GM21526 (cell line): ENCODE measurements at regions not wholly inside any gene's neighbourhood (a gene's known extent, or its start where the extent isn't known, plus 50 kb on each side); places are given as distances from the start of the nearest gene placed in this dataset.

Experiments used
- ATAC-seq: cut with Tn5 transposase; IDR thresholded peaks from one replicate; pipeline ENCODE4 v1.9.1; 2021; ENCODE audit warnings: moderate library complexity; ENCODE audit not compliant: unreplicated experiment, low FRiP score

- ATAC-seq = no peak
Observed at GRCh38 chr6:117165911-117166499, 99.4 kb upstream of the VGLL2 start.

- no peak for ATAC-seq
Observed at GRCh38 chr6:117167520-117168271, 97.7 kb upstream of the VGLL2 start.

DNA sequence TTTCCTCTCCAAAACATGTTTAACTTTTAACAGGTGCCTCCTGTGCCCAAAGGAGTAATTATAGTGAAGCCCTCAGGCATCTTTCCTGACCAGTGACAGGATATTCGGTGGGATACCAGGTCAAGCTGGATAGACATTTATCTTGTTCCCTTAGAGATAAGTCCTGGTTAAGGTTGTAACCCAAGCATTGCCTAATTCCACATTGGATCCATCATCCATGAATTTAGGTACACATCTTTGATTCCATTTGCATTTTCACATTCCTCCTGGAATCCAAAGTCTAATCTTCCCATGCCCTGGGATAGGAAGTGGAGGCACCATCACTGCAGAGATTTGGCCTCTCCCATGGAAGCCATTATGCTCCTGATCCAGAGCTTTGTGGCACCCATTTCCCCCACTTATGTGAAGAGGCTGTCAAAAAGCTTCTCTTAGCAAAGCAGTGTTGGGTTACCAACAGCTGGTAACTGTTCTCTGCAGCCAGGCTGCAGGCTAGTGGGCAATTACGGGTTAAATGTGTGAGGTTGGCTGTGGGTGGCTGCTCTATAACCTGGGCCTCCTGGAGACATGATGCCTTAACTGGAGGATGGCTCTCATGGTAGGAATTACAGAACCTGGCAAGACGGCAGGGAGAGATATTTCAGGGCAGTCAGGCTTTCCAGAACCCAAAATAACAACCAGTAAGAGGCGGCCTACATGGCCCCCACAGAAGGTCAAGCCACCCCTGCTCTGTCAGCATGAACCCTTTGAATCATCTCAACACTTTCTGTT lies 96.9 kb upstream of the VGLL2 start:
- no peak for ATAC-seq

- no peak for ATAC-seq
Observed at GRCh38 chr6:117169064-117169665, 96.2 kb upstream of the VGLL2 start.

DNA sequence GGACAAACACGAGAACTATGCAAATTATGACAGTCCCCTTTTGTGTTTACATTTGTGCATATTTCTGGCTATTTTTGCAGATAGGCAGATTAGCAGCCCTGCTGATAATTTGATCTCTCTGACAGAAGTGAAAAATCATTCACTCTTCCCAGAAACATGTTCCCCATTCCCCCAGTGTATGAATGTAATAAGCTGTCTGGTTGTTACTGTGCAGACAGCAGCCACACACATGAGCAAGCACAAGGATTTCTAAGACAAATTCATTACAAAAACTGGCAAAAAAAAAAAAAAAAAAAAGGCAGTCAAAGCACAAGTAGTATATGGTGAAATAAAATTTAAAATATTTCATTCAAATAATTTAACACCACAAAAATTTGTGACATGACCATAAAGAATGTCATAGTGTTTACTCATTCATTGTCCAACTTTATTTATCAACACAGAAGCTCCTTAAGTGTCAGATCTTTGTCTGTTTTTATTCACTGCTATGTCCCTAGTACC lies 95.5 kb upstream of the VGLL2 start:
- ATAC-seq = no peak

GRCh38 chr6:117174835-117175360 lies 90.5 kb upstream of the VGLL2 start:
- no peak for ATAC-seq

DNA sequence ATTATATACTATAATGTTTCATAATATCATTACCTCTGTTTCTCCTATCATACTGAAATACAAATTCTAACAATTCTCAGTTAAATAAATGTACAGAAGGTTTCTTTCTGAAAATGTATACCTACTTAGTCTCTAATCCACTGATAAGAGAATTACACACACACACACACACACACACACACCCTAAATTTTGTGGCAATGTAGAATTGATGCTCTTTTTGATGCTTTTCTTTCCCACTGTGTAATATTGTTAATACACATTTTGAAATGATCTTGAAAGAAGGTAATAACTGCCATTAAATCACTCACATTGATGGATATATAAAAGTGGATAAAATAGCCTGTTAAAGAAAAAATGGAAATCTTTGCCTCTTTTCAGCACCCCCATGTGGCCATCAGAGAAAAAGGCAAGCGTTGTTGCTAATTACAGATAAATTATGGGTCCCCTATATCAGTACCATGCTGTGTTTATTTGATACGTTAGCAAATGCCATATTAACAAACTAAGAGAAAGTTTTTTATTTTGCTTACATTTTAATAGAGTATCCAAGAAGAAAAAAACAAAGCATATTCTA lies 76.6 kb upstream of the VGLL2 start:
- no peak for ATAC-seq

DNA sequence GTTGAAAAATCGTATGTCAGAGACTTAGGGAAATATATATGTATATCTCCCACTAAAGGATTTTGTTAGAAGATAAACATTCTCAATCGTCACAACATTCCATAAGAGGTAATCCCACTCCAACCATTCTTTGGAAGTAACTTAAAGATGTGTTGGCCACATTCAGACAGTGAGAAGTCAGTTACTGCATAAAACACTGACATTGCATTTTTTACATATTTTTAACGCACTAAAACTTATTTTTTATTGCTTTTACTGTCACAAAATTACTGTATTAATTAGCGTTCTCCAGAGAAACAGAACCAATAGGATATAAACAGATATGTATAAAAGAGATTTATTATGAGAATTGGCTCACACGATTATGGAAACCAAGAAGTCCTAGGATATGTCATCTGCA lies 74.3 kb upstream of the VGLL2 start:
- no peak for ATAC-seq

- no peak for ATAC-seq
Observed at GRCh38 chr6:117191448-117191847, 73.9 kb upstream of the VGLL2 start.

- no peak for ATAC-seq
Observed at GRCh38 chr6:117194271-117194670, 71.1 kb upstream of the VGLL2 start.

- ATAC-seq = no peak
Observed at GRCh38 chr6:117194978-117195377, 70.4 kb upstream of the VGLL2 start.

GRCh38 chr6:117195728-117196127 lies 69.6 kb upstream of the VGLL2 start:
- ATAC-seq = no peak

DNA sequence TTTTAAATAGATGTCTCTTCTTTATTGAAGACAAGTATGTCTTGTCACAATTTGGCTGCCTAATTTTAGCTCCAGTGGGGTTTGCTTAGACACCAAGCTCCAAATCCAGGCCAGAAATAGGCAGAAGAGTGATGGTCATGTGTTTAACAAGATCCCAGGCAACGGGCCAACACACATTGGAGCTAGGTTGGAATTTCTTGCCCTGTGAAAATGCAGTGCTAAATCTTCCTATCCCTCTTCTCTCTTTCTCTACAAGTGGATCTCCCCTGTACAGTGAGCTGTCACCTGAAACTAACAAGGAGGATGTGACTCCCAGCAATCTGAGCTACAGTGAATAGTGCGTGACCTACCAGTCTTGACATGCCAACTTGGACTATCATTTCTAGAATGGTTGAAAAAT lies 65.3 kb upstream of the VGLL2 start:
- no peak for ATAC-seq

DNA sequence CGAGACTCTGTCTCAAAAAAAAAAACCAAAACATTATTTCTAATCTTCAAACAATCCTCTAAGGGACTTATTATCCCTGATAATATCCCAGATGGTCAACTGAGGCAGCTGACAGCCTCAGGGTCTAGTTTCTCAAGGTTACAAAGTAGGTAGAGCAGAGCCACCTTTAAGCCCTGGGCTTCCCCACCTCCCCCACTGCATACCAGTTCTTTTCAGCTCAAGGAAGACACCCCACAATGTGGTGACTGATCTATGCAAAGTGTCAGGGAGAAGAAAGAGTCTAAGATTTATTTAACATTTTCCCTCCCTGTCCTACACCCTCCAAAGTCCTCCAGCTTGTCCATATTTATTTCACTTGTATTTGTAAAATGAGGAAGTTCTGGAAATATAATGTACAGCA lies 60.5 kb upstream of the VGLL2 start:
- no peak for ATAC-seq

DNA sequence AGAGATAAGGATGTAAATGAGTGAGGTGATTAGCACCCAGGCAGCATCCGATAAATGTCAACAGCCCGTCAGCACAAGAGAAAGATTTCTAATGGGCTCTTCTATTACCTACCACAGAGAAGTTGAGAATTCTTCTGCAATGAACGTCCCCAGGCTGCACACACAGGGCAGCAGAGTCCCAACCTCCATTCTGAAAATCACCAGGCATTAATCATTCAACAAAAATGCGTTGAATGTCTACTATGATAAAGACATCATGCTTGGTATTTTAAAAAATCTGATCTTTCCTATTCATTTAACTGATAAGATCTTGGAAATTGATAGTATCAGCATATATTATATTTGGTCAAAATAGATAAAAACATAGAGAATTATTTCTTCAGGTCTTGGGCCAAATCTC lies 59.5 kb upstream of the VGLL2 start:
- ATAC-seq = no peak

DNA sequence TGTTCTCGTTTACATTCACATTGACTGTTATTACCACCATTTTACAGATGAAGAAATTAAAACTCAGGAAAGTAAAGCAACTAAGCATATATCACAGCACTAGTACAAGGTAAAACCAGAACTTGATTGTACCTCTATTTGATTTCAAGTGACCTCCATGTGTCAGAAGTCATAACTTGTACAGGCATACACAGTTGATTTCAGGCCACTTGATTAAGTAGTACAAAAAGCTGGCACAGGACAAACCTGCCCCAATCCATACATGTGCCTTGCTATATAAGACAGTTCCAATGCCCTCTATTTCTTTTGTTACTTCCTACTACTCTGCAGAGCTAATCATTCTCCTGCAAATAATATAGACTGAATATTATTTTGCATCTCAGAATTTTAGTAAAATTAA lies 58.8 kb upstream of the VGLL2 start:
- ATAC-seq = no peak

GRCh38 chr6:117206944-117207687 lies 58.2 kb upstream of the VGLL2 start:
- no peak for ATAC-seq

- ATAC-seq = no peak
Observed at GRCh38 chr6:117210279-117210678, 55.1 kb upstream of the VGLL2 start.

DNA sequence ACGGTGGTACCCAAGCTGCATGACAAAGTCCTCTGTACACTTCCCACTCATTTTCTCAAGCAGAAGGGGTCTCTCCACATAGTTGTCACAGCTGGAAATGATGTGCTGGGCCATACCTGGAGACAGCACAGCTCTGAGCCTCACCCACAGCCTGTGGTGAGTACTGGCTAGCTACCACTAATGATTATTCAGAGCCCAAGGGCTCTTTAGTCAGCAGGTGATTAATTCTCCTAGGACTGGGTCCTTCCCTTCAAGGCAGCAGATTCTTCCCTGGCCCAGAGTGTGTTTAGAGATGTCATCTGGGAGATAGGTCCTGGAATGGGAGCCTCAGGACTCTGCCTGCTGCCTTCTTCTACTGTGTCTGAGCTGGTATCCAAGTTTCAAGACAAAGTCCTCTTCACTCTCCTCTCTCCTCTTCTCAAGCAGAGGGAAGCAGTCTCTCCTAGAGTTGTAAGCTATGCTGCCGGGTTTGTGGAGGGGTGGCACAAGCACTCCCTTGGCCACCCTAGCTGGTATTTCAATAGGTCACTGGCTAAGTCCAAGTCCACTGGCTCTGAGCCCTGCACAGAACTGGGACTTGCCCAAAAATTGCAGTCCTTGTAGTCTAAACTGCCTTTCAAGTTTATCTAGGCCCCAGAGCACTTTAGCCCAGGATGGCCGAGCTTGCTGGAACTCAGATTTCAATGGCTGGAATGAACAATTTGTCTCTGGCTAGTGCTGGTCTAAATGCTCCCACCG lies 49.8 kb upstream of the VGLL2 start:
- ATAC-seq = no peak
